SK-N-SH (cell line): ENCODE measurements at regions not wholly inside any gene's neighbourhood (a gene's known extent, or its start where the extent isn't known, plus 50 kb on each side); places are given as distances from the start of the nearest gene placed in this dataset.

Experiments
- CTCF ChIA-PET: fragments of 300-600, 350-600 bp; formaldehyde crosslinking; extraction: SDS; loops from one replicate; lab custom pipeline; 2021; lab: Yijun Ruan, JAX
- POLR2A ChIA-PET: fragments of 350-600 bp; sonication (Branson Sonifier 250); formaldehyde crosslinking; extraction: SDS; loops from one replicate; lab custom pipeline; 2020; ENCODE audit warnings: antibody characterized with exemption, inconsistent platforms; lab: Yijun Ruan, JAX
- DNase-seq: peaks from one replicate; pipeline ENCODE4 v3.0.0; 2012
- H2AFZ ChIP-seq: fragments of 200-600 bp; sonication (generic); 2 replicates; pipeline ENCODE4 v1.8.1; 2016; ENCODE audit warnings: antibody characterized with exemption, mild to moderate bottlenecking, low read depth
- H3F3A ChIP-seq: fragments of 200-600 bp; sonication (generic); replicated peaks from 2 replicates; pipeline ENCODE3; 2016; ENCODE audit warnings: antibody characterized with exemption, mild to moderate bottlenecking; ENCODE audit not compliant: insufficient read depth
- H3K27ac ChIP-seq, 2 experiments: fragments of 200-500 bp in 1 of 2; fragments of 200-600 bp in 1 of 2; sonication (Bioruptor generic) in 1 of 2; sonication (generic), shearing (Covaris generic) in 1 of 2; 2 replicates each; pipeline versions ENCODE4 v1.5.1 to v1.6.1; 2014 to 2016; ENCODE audit warnings: low read depth in 2 of 2, inconsistent platforms in 1 of 2, low read length in 1 of 2, mild to moderate bottlenecking in 1 of 2, mixed read lengths in 1 of 2
- H3K27me3 ChIP-seq: fragments of 200-600 bp; sonication (generic), shearing (Covaris generic); 2 replicates; pipeline ENCODE4 v1.6.1; 2016; ENCODE audit warnings: mixed run types; ENCODE audit not compliant: insufficient read depth
- H3K36me3 ChIP-seq, 2 experiments: fragments of 200-500 bp in 1 of 2; fragments of 200-600 bp in 1 of 2; sonication (Bioruptor generic) in 1 of 2; sonication (generic) in 1 of 2; replicated peaks in 1 of 2; 2 replicates each; pipeline versions ENCODE3 to v1.5.1; 2014 to 2016; ENCODE audit warnings: low read length in 1 of 2, mild to moderate bottlenecking in 1 of 2; ENCODE audit not compliant: insufficient read depth in 2 of 2, control insufficient read depth in 1 of 2
- H3K4me1 ChIP-seq, 2 experiments: fragments of 200-500 bp in 1 of 2; fragments of 200-600 bp in 1 of 2; sonication (Bioruptor generic) in 1 of 2; sonication (generic), shearing (Covaris generic) in 1 of 2; 2 replicates each; pipeline versions ENCODE4 v1.5.1 to v1.6.1; 2014 to 2016; ENCODE audit warnings: low read depth in 1 of 2, low read length in 1 of 2, mixed run types in 1 of 2; ENCODE audit not compliant: insufficient read depth in 2 of 2, control insufficient read depth in 1 of 2
- H3K4me2 ChIP-seq: fragments of 200-600 bp; sonication (generic), shearing (Covaris generic); 2 replicates; pipeline ENCODE4 v1.6.1; 2017; ENCODE audit warnings: mixed run types
- H3K4me3 ChIP-seq, 2 experiments: fragments of 200-500 bp in 1 of 2; fragments of 200-600 bp in 1 of 2; sonication (Bioruptor generic) in 1 of 2; sonication (generic), shearing (Covaris generic) in 1 of 2; 2 replicates each; pipeline versions ENCODE4 v1.5.1 to v1.8.1; 2014 to 2016; ENCODE audit warnings: low read depth in 2 of 2, inconsistent platforms in 1 of 2, low read length in 1 of 2, mild to moderate bottlenecking in 1 of 2, mixed read lengths in 1 of 2, moderate library complexity in 1 of 2
- H3K79me2 ChIP-seq: fragments of 200-600 bp; sonication (generic); 2 replicates; pipeline ENCODE4 v1.8.1; 2017; ENCODE audit warnings: mild to moderate bottlenecking; ENCODE audit not compliant: insufficient read depth
- H3K9ac ChIP-seq: fragments of 200-600 bp; sonication (generic); 2 replicates; pipeline ENCODE4 v1.6.1; 2017; ENCODE audit warnings: mixed run types
- H3K9me2 ChIP-seq: fragments of 200-600 bp; sonication (generic); 2 replicates; pipeline ENCODE4 v1.6.1; 2017; ENCODE audit warnings: mixed run types
- H3K9me3 ChIP-seq: fragments of 200-600 bp; sonication (generic); 2 replicates; pipeline ENCODE4 v1.6.1; 2017; ENCODE audit warnings: mixed run types, mild to moderate bottlenecking, moderate library complexity
- H4K20me1 ChIP-seq: fragments of 200-600 bp; sonication (generic); 2 replicates; pipeline ENCODE4 v1.6.1; 2017; ENCODE audit warnings: mild to moderate bottlenecking, mixed run types; ENCODE audit not compliant: insufficient read depth
- CHD2 ChIP-seq: fragments of 150-350 bp; IDR thresholded peaks from 2 replicates; pipeline ENCODE4 v1.6.1; 2018; ENCODE audit warnings: low read length; ENCODE audit not compliant: partially characterized antibody
- CTCF ChIP-seq: fragments of 200-600 bp; sonication (generic); IDR thresholded peaks from 2 replicates; pipeline ENCODE4 v1.6.1; 2017; ENCODE audit warnings: antibody characterized with exemption, mild to moderate bottlenecking, moderate library complexity
- EZH2phosphoT487 ChIP-seq: fragments of 200-600 bp; sonication (generic); IDR thresholded peaks from 2 replicates; pipeline ENCODE4 v1.6.1; 2017; ENCODE audit warnings: low read depth, mixed run types, mild to moderate bottlenecking, antibody characterized with exemption, moderate library complexity, borderline replicate concordance
- FOSL2 ChIP-seq: IDR thresholded peaks from 2 replicates; pipeline ENCODE4 v1.4.0; 2012; ENCODE audit warnings: low read depth, mild to moderate bottlenecking, moderate library complexity, borderline replicate concordance
- GATA2 ChIP-seq: sonication (generic); formaldehyde crosslinking; IDR thresholded peaks from 2 replicates; pipeline ENCODE4 v1.5.0; 2020; ENCODE audit warnings: mild to moderate bottlenecking, missing genetic modification reagents
- JUND ChIP-seq: IDR thresholded peaks from 2 replicates; pipeline ENCODE4 v1.4.0; 2012
- MAX ChIP-seq: IDR thresholded peaks from 2 replicates; pipeline ENCODE4 v1.4.0; 2012; ENCODE audit warnings: low read depth
- NFIC ChIP-seq: IDR thresholded peaks from 2 replicates; pipeline ENCODE4 v1.4.0; 2012; ENCODE audit warnings: borderline replicate concordance
- NRF1 ChIP-seq: IDR thresholded peaks from 2 replicates; pipeline ENCODE4 v1.6.1; 2012; ENCODE audit warnings: low read depth, mild to moderate bottlenecking, low read length
- POLR2AphosphoS5 ChIP-seq: IDR thresholded peaks from 2 replicates; pipeline ENCODE4 v1.6.1; 2012; ENCODE audit warnings: low read depth, low read length
- RCOR1 ChIP-seq: fragments of 150-350 bp; IDR thresholded peaks from 2 replicates; pipeline ENCODE4 v1.6.1; 2017; ENCODE audit warnings: antibody characterized with exemption, low read length
- RFX5 ChIP-seq: IDR thresholded peaks from 2 replicates; pipeline ENCODE4 v1.6.1; 2012; ENCODE audit warnings: mild to moderate bottlenecking, improper control_type of control experiment, low read length
- RXRA ChIP-seq: IDR thresholded peaks from 2 replicates; pipeline ENCODE4 v1.4.0; 2012; ENCODE audit warnings: low read depth, mild to moderate bottlenecking, borderline replicate concordance
- SIN3A ChIP-seq: IDR thresholded peaks from 2 replicates; pipeline ENCODE4 v1.6.1; 2012; ENCODE audit warnings: low read depth, mild to moderate bottlenecking, low read length, moderate library complexity, borderline replicate concordance
- SMC3 ChIP-seq: IDR thresholded peaks from 2 replicates; pipeline ENCODE4 v1.6.1; 2012; ENCODE audit warnings: low read depth, low read length, improper control_type of control experiment
- TEAD4 ChIP-seq: IDR thresholded peaks from 2 replicates; pipeline ENCODE4 v1.4.0; 2012; ENCODE audit warnings: mild to moderate bottlenecking, borderline replicate concordance; ENCODE audit not compliant: insufficient read depth
- YY1 ChIP-seq: IDR thresholded peaks from 2 replicates; pipeline ENCODE4 v1.4.0; 2012; ENCODE audit warnings: low read depth, mild to moderate bottlenecking
- ZBTB33 ChIP-seq: IDR thresholded peaks from 2 replicates; pipeline ENCODE4 v1.4.0; 2012; ENCODE audit warnings: low read depth, borderline replicate concordance
- WGBS: methylation state at CpG from one replicate; pipeline ENCODE4 v1.1.6; 2017; ENCODE audit warnings: low lambda C conversion rate; 5-methylcytosine and 5-hydroxymethylcytosine counted together
- TF ChIP-seq, protein P1 (sequence below): fragments of 150-350 bp; IDR thresholded peaks from 2 replicates; pipeline ENCODE4 v1.6.1; 2016; ENCODE audit warnings: mild to moderate bottlenecking, low read depth, low read length

- Histone ChIP-seq H2AFZ (no peak overlapping the region), H3K36me3 (no peaks in the 10 kb centered on the region), H3K27ac (no peak overlapping the region), H3K4me1 (peaks cover 0 to 2% of the 10 kb centered on the region in 2 experiments; a peak in 1 of 4 replicates), H3K4me3 (no peak overlapping the region), H3K4me2 (no peak overlapping the region), H3K9me3 (peaks cover 7% of the 10 kb centered on the region; the same call in 1 of the 2 replicates), H4K20me1 (no peaks in the 10 kb centered on the region), H3K27me3 (no peaks in the 10 kb centered on the region), H3K79me2 (no peaks in the 10 kb centered on the region), H3F3A (no peaks in the 10 kb centered on the region), H3K9ac (no peak overlapping the region), H3K9me2 (no peaks in the 10 kb centered on the region)
- POLR2A ChIA-PET: no interaction called here
- CTCF ChIA-PET: no interaction called here
- no peak for DNase-seq
- 19% methylated on average over 3 of the region's 3 CpGs for WGBS
- TF ChIP-seq TEAD4 (no peak), GATA2 (CRISPR knock-in tag) (no peak), EZH2phosphoT487 (no peak), POLR2AphosphoS5 (no peak), MAX (no peak), RFX5 (no peak), JUND (no peak), SMC3 (no peak), RXRA (no peak), NFIC (no peak), CTCF (no peak), RCOR1 (no peak), ZBTB33 (no peak), SIN3A (no peak), CHD2 (no peak), NRF1 (no peak), YY1 (no peak), FOSL2 (no peak)
- TF ChIP-seq, protein P1, sequence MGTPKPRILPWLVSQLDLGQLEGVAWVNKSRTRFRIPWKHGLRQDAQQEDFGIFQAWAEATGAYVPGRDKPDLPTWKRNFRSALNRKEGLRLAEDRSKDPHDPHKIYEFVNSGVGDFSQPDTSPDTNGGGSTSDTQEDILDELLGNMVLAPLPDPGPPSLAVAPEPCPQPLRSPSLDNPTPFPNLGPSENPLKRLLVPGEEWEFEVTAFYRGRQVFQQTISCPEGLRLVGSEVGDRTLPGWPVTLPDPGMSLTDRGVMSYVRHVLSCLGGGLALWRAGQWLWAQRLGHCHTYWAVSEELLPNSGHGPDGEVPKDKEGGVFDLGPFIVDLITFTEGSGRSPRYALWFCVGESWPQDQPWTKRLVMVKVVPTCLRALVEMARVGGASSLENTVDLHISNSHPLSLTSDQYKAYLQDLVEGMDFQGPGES: no peak
These were observed 320.1 kb upstream of the SLC10A2 start for GRCh38 chr13:103386341-103386740.
